HG03460 (cell line): ENCODE measurements at regions not wholly inside any gene's neighbourhood (a gene's known extent, or its start where the extent isn't known, plus 50 kb on each side); places are given as distances from the start of the nearest gene placed in this dataset.
A peak's percentile ranks its signal among the peaks of the same experiment; 100 is the strongest.

Source experiments
- ATAC-seq: cut with Tn5 transposase; IDR thresholded peaks from one replicate; pipeline ENCODE4 v1.9.1; 2021; ENCODE audit not compliant: unreplicated experiment

DNA sequence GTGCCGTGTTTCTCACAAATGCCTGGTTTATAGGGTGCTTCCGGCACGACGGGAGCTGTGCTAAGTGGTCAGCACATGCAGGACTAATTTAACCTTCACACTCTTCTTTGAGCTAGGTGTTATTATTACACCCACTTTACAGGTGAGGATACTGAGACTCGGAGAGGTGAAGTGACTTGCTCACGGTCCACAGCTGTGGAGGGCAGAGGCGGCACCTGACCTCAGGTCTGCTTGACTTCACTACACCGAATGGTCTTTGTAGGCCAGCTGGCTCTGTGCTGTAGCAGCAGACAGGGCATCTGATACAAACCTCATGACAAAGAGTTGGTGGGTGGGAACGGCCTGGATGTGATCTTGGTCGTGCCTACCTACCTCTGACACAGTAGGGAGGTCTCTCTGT is 102.0 kb upstream of the BOD1 start:
- ATAC-seq: no peak

DNA sequence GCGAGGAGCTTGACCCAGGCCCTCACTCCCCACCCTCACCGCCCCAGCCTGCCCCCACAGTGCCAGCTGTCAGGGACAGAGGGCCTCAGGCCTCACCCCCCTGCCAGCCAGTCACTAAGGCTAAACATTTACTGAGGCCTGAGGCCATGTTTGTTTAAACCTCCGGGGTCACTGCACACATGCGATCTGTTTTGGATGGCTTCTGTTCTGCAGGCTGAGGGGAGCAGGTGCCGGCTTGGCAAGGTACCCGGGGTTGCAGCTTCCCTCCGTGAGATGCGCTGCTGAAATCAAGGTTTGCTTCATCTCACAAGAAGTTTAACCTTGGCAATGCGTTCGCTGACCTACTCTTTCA is 103.3 kb upstream of the BOD1 start:
- ATAC-seq: no peak

DNA sequence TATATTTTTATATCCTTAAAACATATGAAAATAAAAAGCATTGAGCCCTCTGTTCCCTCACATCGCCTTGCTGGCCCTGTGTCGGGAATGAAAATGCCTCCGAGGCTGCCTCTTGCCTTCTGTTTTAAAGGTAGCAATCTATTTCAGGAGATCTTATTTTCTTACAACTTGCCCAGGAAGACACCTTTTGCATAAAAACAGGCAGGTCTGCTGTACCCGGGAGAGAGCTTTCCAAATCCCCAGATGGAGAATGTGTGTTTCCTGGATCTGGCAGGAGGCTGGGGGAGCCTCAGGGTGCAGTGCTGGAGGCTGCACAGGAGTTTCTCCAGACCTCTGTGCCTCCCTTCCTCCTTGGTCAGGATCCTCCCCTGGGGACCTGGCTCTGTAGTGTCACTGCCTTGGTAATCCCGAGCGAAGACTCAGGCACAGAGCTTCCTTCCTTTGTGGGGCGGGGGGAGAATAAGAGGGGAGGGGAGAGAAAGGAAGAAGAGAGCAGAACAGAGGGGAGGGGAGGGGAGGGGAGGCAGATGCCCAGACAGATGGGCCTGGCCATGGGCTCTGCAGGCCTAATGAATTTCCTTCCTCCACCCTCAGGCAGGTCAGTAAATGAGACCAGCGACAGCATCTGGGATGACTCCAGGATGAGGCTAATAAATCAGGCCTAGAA is 104.0 kb upstream of the BOD1 start:
- no peak for ATAC-seq

DNA sequence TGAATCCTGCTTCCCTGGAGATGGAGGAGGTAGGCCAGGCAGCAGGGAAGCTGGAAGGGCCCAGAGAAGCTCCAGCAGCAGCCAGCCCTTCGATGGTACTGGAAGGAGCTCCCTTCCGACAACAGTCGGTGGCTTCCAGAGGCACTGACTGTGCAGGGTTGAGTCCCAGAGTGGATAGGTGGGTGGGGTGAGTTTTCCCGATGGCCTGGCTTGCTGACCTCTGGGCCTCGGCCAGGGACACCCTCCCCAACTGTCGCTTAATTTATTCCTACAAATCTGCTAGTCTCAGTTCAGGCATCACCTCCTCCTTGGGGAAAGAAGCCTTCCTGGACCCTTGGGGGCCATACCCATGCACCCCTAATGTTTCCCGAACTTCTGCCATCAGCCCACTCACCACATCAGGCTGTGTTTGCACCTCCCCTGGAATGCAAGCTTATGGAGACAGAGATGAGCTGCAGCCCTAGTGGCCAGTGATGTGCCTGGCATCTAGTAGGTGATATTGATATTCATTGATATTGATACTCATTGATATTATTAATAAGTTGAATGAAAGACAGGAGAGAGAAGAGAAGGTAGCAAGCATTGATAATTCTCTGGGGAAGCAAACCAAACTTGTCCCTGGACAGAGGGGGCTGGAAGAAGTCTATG is 104.6 kb upstream of the BOD1 start:
- no peak for ATAC-seq

DNA sequence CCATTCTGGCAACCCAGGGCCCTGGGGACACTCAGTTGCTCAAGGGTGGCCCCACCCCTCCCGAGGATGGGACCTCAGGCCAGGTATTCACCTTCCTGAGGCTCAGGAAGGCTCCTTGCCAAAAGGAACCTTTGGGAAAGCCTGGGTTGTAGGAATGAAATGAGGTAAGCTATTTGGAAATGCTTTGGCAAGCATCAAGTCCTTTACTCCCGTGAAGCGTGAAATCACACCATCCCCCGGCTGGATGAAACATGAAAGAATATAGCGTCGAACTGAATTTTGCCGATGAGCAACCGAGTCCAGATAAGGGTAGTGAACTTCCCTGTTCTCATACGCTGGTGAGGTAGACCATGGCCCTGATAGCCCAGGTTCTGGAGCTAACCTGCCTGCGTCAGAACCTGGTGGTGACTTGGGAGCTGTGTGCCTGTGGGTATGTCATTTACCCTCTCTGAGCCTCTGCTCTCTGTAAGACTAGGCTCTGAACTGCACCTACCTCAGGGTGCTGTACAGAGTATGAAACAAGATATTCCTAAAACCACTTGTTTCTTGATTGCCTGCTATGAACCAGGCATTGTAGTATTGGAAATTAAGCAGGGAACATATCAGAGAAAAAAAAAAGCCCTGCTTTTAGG is 105.3 kb upstream of the BOD1 start:
- ATAC-seq: no peak

DNA sequence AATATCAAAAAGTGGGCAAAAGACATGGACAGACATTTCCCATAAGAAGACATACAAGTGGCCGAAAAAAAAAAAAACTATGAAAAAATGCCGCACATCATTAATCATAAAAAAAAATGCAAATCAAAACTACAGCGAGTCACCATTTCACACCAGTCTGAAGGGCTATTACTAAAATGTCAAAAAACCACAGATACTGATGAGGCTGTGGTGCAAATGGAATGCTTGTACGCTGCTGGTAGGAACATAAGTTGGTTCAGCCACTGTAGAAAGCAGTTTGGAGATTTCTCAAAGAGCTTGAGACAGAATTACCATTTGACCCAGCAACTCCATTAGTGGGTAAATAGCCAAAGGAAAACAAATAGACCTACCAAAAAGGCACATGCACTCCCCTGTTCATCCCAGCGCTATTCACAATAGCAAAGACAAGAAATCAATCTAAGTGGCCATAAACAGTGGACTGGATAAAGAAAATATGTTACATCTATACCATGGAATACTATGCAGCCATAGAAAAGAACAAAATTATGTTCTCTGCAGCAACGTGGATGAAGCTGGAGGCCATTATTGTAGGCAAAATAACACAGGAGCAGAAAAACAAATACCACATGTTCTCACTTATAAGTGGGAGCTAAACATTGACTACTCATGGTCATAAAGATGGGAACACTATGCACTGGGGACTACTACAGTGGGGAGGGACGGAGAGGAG is 110.6 kb upstream of the BOD1 start:
- no peak for ATAC-seq

DNA sequence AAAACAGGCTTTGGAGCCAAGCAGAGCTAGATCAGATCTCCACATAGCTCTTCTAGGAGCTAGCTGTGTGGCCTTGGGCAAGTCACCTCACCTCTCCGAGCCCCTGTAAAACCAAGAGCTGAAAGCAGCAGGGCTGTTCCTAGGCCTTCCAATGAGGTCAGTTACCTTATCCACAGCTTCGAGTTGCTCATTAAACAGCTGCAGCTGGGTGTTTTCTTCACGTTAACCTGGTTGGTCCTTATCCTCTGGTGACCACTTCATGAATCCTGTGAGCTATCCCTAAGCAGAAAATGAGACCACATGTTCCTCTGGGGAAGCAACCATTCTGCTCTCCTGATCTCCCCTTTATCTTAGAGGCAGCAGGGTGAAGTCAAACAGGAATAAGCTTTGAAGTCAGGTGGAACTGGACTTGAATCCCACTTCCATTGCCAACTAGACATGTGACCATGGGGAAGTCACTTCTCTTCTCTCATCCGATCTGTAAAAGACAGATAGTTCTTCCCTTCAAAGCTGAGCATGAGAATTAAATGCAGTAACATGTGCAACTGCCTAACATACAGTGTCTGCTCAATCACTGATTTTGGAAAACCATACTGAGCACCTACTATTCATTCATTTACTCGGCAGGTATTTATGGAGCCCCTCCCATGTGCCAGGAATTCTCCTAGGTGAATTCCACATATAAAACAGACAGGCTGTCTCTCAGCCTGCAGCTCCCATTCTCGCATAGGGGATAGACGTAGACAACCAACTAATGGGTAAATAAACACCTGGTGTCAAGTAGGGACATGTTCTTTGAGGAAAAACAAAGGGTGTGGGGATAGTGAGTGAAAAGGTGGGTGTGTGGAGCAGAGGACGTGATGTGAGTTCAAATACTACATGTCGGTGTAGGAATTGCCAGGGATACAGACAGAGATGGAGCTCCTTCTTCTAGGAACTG is 111.7 kb upstream of the BOD1 start:
- no peak for ATAC-seq

DNA sequence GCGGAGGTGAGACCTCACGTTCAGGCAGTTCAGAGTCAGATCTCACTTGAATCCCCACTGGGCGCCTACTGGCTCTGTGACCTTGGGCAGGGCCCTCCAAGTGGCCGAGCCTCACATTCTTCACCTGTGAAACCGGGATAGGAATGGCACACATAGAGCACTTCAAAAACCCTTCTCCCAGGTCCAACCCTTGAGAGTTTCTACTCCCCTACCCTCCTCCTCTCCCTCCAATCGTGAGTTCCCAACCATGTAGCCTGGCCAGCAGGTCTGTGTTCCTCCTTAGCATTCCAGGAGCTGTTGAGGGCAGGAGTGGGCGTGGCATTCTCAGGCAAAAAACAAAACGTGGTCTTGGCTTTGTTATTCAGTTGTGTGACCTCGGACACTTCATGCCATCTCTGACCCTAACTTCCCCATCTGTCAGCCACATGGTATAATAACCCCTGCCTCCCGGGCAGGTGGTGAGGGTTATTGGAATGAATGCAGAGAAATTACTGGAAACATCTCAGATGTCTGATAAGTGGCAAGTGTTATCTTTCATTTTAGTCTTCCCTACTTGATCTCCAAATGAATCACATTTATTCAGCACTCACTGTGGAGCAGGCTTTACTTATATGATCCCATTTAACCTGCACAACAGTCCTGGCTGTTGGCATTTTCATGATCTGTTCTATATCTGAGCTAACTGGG is 112.8 kb upstream of the BOD1 start:
- no peak for ATAC-seq

DNA sequence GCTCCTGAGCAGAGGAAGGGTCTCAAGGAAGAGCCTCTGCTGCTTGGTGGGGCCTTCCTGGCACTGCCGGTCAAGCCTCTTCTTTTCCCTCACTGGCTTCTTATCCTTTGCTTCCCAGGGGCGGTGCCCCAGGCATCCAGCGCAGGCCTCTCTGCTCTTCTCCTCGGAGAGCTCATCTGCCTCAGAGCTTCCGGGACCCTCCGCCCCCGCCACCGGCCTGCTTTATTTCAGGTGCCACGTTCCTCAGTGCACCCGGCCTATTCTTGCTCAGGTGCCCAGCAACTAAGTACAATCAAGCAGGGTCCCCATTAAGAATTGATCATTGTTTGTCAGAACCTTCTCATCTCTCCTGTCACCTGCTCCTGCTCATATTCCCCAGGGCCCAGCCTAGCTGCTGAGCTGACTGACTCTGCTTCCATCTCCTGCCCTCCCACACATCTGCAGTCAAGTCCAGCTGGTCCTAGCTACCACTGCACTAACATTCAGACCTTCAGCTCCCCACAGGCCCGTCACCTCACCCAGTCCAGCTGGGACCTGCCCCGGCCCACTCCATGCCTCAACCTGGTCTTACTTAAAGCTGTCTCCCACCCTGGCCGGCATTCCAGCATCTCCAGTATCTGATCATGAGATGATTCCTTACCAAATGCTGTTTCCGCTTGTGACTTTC is 114.3 kb upstream of the BOD1 start:
- ATAC-seq: no peak

DNA sequence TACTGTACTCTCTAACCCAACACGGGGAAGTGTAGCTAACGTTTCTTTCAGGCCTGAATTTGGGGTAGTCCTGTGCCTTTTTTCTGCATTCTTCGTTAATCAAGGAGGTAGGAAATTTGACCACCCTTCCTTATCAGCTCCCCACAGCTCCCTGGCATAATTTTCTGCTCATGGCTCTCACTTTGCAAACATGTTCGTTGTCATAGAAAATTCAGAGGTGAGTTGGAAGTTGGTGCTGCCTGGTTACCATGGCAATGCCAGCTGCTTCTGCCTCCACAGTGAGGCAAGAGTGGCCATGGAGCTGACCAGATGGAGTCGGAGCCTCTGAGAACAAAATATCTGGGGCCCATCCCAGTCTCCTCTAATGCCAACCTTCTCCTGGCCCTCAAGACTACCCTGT is 116.6 kb upstream of the BOD1 start:
- ATAC-seq: no peak

DNA sequence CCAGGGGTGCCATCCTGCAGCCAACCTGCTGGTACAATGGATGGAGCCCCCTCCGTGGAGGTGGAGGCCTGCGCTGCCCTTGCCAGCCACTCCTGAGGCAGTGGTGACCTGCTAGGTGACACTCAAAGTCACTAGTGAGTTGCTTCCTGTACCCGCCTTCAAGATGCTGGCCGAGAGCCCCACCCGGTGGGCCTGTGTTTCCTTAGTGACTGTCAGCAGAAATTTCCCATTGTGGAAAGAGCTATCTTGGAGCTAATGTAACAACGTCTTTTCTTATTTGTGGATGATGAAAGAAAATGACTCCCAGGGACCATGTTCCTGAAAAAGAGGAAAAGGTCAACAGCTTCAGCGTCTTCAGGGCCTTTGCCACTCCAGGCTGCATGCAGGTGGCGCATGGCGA is 117.0 kb upstream of the BOD1 start:
- no peak for ATAC-seq

DNA sequence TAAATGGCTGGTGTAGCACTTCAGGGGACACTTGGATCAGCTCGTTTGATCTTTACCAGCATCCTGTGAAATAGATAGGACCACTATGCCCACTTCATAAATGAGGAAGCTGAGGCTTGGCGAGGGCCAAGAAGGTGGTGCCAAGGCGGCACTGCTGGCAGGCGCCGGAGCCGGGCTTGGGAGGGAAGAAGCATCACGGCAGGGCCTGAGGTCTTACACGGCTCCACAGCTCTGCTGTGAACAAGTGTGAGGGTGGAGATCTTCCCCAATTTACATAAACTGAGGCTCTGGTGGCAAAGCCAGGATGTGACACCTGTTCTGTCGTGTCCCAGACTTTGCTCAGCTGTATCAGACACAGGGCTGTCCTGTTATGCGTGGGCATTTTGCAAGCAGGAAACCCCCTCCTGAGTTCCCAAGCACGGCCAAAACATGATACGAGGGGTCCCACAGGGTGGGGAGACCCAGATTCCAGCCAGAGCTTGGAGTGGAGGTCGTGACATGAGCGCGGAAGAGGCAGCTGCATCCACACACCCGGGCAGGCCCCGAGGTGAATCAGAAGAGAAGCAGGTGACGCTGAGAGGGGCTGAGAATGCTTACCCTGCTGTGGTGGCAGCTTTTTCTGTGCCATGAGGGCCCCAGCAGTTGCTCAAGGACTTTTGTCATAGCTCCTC is 117.5 kb upstream of the BOD1 start:
- peak; percentile 61 for ATAC-seq

DNA sequence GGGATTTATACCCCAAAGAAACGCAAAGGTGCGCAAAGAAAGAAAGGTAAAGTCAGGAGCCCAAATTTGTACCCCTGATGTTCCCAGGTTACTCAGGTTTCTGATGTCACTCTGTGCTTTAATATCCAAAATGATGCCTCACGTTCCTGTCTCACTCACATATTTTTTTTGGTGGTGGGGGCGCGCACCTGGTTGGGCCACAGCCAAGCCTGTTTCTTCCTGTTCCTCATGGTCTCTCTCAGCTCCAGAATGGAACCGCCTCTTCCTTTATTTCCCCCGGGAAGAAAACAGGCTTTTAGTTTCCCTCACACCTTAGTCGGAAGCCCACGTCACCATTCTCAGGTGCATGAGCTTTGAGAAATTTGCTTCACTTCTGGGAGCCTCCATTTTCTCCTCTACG is 118.3 kb upstream of the BOD1 start:
- ATAC-seq: no peak

DNA sequence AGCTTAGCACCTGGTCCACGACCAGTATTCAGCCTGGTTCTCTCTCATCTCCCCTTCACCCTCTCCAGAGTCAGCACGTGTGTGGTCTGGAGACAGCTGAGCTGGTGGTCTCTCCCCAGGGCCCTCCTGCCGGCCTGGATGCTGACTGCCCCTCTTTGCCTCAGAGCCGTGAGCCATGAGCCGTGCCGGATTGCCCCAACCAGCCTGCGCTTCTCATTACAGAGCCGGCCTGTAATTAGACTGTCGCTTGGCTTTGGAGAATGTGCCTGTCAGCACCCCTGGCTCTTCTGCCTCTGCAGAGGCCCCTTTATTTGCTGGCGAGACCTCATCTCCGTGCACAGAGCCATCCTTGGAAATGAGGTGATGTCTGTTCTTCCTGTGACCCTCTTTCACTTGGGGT is 118.7 kb upstream of the BOD1 start:
- ATAC-seq: no peak

DNA sequence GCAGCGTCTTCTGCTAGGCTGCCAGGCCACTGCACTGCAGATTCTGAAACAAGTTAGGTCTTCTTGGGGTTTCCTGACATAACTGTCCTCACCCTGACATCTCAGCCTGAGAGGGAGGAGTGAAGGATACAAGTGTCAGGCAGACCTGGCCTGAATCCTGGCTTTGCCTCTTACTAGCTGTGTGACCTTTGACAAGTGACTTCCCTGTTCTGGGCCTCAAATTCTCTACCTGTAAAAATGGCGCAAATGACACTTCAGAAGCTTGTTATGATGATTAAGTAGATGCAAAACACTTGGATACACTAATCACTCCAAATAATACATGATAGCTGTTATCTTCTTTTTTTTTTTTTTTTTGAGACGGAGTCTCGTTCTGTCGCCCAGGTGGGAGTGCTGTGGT is 119.2 kb upstream of the BOD1 start:
- ATAC-seq: no peak

DNA sequence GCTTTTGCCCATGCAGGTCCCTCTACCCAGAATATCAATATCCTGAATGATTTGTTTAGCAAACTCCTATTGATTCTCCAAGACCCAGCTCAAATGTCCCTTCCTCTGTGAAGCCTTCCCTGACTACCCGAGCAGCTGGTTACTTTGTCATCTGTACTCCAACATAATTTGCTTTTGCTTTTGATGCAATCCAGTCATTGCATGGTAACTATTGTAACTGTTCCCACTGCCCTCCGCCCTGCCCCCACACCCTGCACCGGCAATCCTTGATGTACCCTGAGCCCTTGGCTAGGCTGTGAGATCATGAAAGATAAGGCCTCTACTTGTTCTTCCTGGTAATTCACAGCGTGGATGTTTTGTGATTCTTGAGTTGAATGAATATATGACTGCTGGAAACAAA is 119.9 kb upstream of the BOD1 start:
- ATAC-seq: no peak

DNA sequence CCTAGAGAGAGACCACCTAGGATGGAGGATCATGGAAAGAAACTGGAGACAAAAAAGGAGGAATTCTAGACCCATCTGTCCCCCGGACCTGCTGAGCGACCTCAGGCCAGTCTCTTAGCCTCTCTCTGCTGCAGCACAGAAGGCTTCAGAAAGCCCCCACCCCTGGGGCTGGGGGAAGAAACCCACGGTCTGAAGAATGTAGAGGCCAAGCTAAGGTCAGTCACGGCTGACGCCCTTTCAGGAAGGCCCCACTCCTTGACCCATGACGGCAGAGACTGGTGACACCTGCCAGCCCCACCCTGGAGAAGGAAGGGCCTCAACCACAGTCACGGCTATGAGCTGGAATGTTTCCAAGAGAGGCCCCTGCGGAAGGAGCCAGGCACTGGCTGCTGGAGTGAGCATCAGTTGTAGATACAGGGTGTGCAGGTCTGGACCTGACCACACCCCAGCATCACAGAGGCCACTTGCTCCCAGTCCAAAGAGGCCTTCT is 120.5 kb upstream of the BOD1 start:
- peak; percentile 79 for ATAC-seq

DNA sequence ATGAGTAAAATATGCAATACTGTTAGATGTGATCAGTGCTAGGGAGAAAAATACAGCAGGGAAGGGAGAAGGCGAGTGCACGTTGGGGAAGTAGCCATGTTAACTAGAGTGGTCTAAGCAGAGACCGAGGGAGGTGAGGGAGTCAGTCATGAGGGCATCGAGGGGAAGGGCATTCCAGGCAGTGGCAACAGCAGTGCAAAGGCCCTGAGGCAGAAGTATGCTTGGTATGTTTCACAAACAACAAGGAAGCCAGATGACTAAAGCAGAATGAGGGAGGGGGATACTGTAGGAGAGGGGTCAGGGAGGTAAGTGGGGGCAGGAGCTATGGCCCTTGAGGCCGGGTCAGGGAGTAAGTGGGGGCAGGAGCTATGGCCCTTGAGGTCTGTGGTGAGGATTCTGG is 123.3 kb upstream of the BOD1 start:
- ATAC-seq: no peak

DNA sequence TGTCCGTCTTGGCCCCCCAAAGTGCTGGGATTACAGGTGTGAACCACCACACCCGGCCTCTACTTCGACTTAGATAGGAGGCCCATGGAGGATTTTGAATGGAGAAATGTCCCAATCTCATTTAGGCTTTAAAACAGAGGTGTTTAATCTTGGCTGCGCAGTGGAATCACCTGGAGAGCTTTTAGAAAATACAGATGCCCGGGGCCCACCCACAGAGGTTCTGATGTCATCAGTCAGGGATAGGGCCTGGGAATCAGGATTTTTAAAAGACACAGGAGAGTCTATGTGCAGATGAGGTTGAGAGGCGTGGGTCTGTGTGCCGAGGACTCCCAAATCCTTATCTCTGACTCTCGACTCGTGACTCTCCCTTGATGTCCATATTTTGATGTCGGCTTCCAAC is 124.0 kb upstream of the BOD1 start:
- ATAC-seq: no peak
